ENCODE measurements at regions not wholly inside any gene's neighbourhood (a gene's known extent, or its start where the extent isn't known, plus 50 kb on each side); places are given as distances from the start of the nearest gene placed in this dataset.

DNA sequence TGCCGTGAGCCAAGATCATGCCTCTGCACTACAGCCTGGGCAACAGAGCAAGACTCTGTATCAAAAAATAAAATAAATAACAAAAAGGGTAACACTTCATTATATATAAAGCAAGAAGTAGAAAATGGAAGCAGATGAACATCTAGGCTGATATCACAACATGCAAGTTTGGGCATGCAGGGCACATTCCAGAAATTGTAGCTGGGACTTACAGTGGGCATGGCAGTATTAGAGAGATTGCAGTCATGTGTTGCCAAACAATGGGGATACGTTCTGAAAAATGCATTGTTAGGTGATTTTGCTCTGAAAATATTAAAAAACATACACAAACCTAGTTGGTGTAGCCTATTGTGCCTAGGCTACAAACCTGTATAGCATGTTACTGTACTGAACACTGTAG lies 441.0 kb upstream of the PRMT6 start:
- no peak for DNase-seq
- H3K27me3 Mint-ChIP-seq, result no peaks in the 10 kb centered on the region
- H3K4me1 Mint-ChIP-seq, result no peaks in the 10 kb centered on the region
- intact Hi-C loops (cut with micrococcal nuclease), result no loop called here
- POLR2A ChIA-PET, result no interaction called here
- TF ChIP-seq CTCF (IDR thresholded peaks at IDR 0.05), result no peak
- no peaks in the 10 kb centered on the region for H3K36me3 Mint-ChIP-seq (ENCODE audit: low read depth)
- no peak overlapping the region for H3K27ac Mint-ChIP-seq
- H3K4me3 Mint-ChIP-seq, result no peak overlapping the region
- H3K9me3 Mint-ChIP-seq, result no peaks in the 10 kb centered on the region
- ATAC-seq (ENCODE audit: low read depth), result no peak
- CTCF ChIA-PET, result no interaction called here

GRCh38 chr1:106619080-106619826 lies 437.2 kb upstream of the PRMT6 start:
- H3K4me1 Mint-ChIP-seq, result no peaks in the 10 kb centered on the region
- ChIA-PET POLR2A (no interaction called here), CTCF (no interaction called here)
- no peak overlapping the region for H3K4me3 Mint-ChIP-seq
- TF ChIP-seq CTCF (IDR thresholded peaks at IDR 0.05), result no peak
- no peaks in the 10 kb centered on the region for H3K9me3 Mint-ChIP-seq
- no peak overlapping the region for H3K27ac Mint-ChIP-seq
- no peak for DNase-seq
- no peaks in the 10 kb centered on the region for H3K27me3 Mint-ChIP-seq
- intact Hi-C loops (cut with micrococcal nuclease), result no loop called here
- no peaks in the 10 kb centered on the region for H3K36me3 Mint-ChIP-seq (ENCODE audit: low read depth)
- no peak for ATAC-seq (ENCODE audit: low read depth)

DNA sequence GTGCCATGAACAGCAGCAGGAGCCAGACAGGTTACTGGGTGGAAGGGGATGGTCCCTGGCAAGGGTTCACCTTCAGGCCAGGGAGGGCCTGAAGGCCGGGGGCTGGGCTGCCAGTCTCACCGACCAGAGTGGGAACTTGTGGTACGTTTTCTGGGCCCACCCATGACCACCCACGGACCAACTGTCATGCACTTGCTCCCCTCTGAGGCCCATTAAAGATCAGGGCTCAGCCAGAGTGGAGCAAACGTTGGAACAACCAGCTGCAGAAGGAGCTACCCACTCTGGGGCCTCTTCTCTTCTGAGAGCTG lies 436.7 kb upstream of the PRMT6 start:
- CTCF ChIA-PET, result no interaction called here

DNA sequence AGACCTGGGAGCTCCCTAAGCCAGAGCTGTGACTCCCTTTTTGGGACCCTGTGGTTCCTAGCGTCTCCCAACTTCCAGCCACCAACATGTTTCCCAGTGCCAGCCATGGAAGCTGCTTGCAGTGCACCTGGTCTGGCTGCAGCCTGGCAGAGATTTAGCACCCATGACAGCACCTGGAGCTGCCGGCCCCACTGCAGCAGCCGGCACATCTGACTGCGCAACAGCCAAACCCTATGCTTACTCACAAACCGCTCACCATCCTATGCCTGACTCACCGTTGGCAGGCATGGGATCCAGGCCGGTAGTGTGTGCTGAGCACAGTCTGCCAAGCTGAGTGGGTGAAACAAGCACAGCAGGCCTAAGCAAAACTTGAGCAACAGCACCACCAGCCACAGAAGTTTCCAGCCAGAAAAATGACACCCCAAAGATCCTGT lies 435.9 kb upstream of the PRMT6 start:
- DNase-seq (no peak), ATAC-seq (ENCODE audit: low read depth) (no peak)
- TF ChIP-seq CTCF (IDR thresholded peaks at IDR 0.05), result no peak
- Mint-ChIP-seq H3K9me3 (no peaks in the 10 kb centered on the region), H3K27me3 (no peaks in the 10 kb centered on the region), H3K36me3 (ENCODE audit: low read depth) (no peaks in the 10 kb centered on the region), H3K27ac (no peak overlapping the region), H3K4me1 (no peaks in the 10 kb centered on the region), H3K4me3 (no peak overlapping the region)
- ChIA-PET CTCF (no interaction called here), POLR2A (no interaction called here)
- intact Hi-C loops (cut with micrococcal nuclease), result no loop called here

More for the DNA sequence above, 436.7 kb upstream of the PRMT6 start:
- DNase-seq, result no peak
- intact Hi-C loops (cut with micrococcal nuclease), result no loop called here
- TF ChIP-seq CTCF (IDR thresholded peaks at IDR 0.05), result no peak
- H3K4me3 Mint-ChIP-seq, result no peak overlapping the region
- H3K36me3 Mint-ChIP-seq (ENCODE audit: low read depth), result no peaks in the 10 kb centered on the region
- POLR2A ChIA-PET, result no interaction called here
- no peak overlapping the region for H3K27ac Mint-ChIP-seq
- H3K9me3 Mint-ChIP-seq, result no peaks in the 10 kb centered on the region
- ATAC-seq (ENCODE audit: low read depth), result no peak
- no peaks in the 10 kb centered on the region for H3K27me3 Mint-ChIP-seq
- H3K4me1 Mint-ChIP-seq, result no peaks in the 10 kb centered on the region

- ChIA-PET POLR2A (no interaction called here), CTCF (no interaction called here)
- no peak overlapping the region for H3K27ac Mint-ChIP-seq
- H3K4me1 Mint-ChIP-seq, result no peaks in the 10 kb centered on the region
- no peak for DNase-seq
- H3K27me3 Mint-ChIP-seq, result no peaks in the 10 kb centered on the region
- intact Hi-C loops (cut with micrococcal nuclease), result no loop called here
- H3K9me3 Mint-ChIP-seq, result no peaks in the 10 kb centered on the region
- no peaks in the 10 kb centered on the region for H3K36me3 Mint-ChIP-seq (ENCODE audit: low read depth)
- no peak overlapping the region for H3K4me3 Mint-ChIP-seq
- no peak for ATAC-seq (ENCODE audit: low read depth)
- TF ChIP-seq CTCF (IDR thresholded peaks at IDR 0.05), result no peak
These were observed 434.6 kb upstream of the PRMT6 start for GRCh38 chr1:106621853-106622252.

All from activated B cell treated with CpG ODN at 0.5 μM for 24 hours (primary cell).